Uterus (tissue), 2 donors: ENCODE measurements at regions not wholly inside any gene's neighbourhood (a gene's known extent, or its start where the extent isn't known, plus 50 kb on each side); places are given as distances from the start of the nearest gene placed in this dataset.

ENCODE experiments used
- POLR2A ChIP-seq, 2 donors: fragments of 450-650 bp; IDR thresholded peaks; one replicate each; pipeline ENCODE4 v1.6.1; 2016; ENCODE audit warnings: antibody characterized with exemption in 2 of 2, mild to moderate bottlenecking in 1 of 2, moderate library complexity in 1 of 2
- TF ChIP-seq, protein P1 (sequence below), 4 experiments: fragments of 200-600 bp in 2 of 4; fragments of 450-650 bp in 2 of 4; sonication (generic) in 2 of 4; IDR thresholded peaks; one replicate each; pipeline ENCODE4 v1.5.1; 2016 to 2019; ENCODE audit warnings: antibody characterized with exemption in 4 of 4, mild to moderate bottlenecking in 2 of 4, moderate library complexity in 1 of 4

DNA sequence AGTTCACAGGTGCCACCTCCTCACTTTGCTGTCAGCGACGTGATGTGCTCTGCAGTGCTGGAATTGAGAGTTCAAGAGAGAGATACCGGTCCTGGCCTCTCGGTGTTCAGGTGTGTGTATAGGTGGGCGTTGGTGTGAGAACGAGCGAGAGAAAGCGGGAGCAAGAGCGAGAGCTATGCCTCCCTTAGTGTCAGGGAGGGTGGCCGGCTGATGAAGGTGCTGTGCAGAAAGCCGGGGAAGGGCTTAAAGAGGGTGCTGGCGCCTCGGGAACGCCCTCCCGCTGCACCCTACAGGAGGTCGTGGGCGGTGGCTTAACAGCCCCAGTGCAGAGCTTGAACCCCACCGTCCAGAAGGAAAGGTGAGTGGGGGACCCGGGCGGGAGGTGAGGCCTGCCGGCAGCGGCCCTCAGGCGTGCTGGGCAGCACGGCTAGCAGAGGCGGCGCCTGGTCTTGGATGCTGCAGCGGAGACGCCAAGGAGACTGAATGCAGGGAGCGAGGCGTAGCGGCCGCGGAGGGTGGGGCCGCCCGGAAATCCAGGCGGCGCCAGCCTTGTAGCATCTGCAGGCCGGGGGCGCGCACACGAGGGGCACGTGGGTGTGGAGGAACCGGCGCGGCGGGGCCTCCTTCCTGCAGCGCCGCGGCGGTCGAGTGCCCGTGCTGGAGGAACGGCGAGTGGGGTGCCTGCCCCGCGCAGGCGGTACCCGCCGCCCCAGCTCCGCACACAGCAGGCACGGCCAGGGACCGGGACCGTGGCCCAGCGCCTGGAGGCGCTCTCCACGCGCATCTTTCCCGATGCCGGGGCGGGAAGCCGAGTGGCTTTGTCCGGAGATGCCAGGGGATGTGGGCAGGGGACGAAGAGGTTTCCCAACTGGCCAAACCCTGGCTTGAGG is 246.8 kb upstream of the TOPAZ1 start:
- TF ChIP-seq, protein P1, sequence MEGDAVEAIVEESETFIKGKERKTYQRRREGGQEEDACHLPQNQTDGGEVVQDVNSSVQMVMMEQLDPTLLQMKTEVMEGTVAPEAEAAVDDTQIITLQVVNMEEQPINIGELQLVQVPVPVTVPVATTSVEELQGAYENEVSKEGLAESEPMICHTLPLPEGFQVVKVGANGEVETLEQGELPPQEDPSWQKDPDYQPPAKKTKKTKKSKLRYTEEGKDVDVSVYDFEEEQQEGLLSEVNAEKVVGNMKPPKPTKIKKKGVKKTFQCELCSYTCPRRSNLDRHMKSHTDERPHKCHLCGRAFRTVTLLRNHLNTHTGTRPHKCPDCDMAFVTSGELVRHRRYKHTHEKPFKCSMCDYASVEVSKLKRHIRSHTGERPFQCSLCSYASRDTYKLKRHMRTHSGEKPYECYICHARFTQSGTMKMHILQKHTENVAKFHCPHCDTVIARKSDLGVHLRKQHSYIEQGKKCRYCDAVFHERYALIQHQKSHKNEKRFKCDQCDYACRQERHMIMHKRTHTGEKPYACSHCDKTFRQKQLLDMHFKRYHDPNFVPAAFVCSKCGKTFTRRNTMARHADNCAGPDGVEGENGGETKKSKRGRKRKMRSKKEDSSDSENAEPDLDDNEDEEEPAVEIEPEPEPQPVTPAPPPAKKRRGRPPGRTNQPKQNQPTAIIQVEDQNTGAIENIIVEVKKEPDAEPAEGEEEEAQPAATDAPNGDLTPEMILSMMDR (IDR thresholded peaks at IDR 0.05): no peak
- TF ChIP-seq POLR2A (IDR thresholded peaks at IDR 0.05): no peak
